HG02884 (cell line): ENCODE measurements at regions not wholly inside any gene's neighbourhood (a gene's known extent, or its start where the extent isn't known, plus 50 kb on each side); places are given as distances from the start of the nearest gene placed in this dataset.

Source experiments
- ATAC-seq: cut with Tn5 transposase; IDR thresholded peaks from one replicate; pipeline ENCODE4 v1.9.1; 2021; ENCODE audit warnings: mild to moderate bottlenecking, moderate library complexity; ENCODE audit not compliant: unreplicated experiment

GRCh38 chr9:19513671-19514275 lies 105.0 kb downstream of the ACER2 start:
- no peak for ATAC-seq

- ATAC-seq: no peak
These were observed 103.5 kb downstream of the ACER2 start for GRCh38 chr9:19512103-19512832.

DNA sequence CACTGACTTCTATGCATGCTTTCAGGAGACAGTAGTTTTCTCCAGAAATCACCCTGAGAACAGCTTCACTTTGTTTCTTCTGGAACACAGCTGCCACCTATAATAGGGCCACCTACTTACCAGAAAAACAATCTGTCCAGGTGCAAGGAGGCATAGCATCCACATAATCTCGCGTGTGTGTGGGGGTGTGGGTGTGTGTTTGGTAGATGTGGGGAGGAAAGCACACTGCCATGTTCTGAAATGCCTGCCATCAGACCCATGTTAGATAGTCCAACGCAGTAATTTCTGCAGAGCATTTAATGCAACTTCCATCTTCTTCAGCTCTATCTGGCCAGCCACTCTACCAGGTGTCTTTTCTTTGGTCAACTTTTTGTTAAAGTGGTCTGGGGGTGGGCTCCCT lies 102.9 kb downstream of the ACER2 start:
- ATAC-seq: no peak

GRCh38 chr9:19510907-19511306 lies 102.1 kb downstream of the ACER2 start:
- ATAC-seq: no peak
